HUES64 (cell line): ENCODE measurements at regions not wholly inside any gene's neighbourhood (a gene's known extent, or its start where the extent isn't known, plus 50 kb on each side); places are given as distances from the start of the nearest gene placed in this dataset.

Experiments
- H3K27ac ChIP-seq: 2 replicates; pipeline ENCODE4 v1.7.0; 2013; ENCODE audit warnings: low read depth, low read length, inconsistent platforms
- H3K27me3 ChIP-seq: 2 replicates; pipeline ENCODE4 v1.6.1; 2013; ENCODE audit warnings: mild to moderate bottlenecking, low read length; ENCODE audit not compliant: insufficient read depth
- H3K36me3 ChIP-seq: 2 replicates; pipeline ENCODE4 v1.6.1; 2013; ENCODE audit warnings: mild to moderate bottlenecking, low read length; ENCODE audit not compliant: insufficient read depth
- H3K4me1 ChIP-seq: 2 replicates; pipeline ENCODE4 v1.6.1; 2013; ENCODE audit warnings: mild to moderate bottlenecking, low read length, moderate library complexity; ENCODE audit not compliant: insufficient read depth
- H3K4me3 ChIP-seq: 2 replicates; pipeline ENCODE4 v1.5.1; 2013; ENCODE audit warnings: mild to moderate bottlenecking, low read length, moderate library complexity
- H3K9ac ChIP-seq: 2 replicates; pipeline ENCODE4 v1.6.1; 2013; ENCODE audit warnings: mild to moderate bottlenecking, low read depth, low read length
- H3K9me3 ChIP-seq: 2 replicates; pipeline ENCODE4 v1.6.1; 2013; ENCODE audit warnings: low read depth, low read length; ENCODE audit not compliant: insufficient read depth
- WGBS: fragments of 150-250, 120-280 bp; methylation state at CpG from one replicate; pipeline ENCODE4 v1.1.7; 2013; ENCODE audit warnings: missing lambda C conversion rate; 5-methylcytosine and 5-hydroxymethylcytosine counted together

- no peak overlapping the region for H3K4me3 ChIP-seq
- H3K9ac ChIP-seq = no peak overlapping the region
- H3K9me3 ChIP-seq = no peaks in the 10 kb centered on the region
- WGBS = 95% methylated on average over 3 of the region's 4 CpGs
- no peaks in the 10 kb centered on the region for H3K4me1 ChIP-seq
- no peaks in the 10 kb centered on the region for H3K27me3 ChIP-seq
- no peak overlapping the region for H3K27ac ChIP-seq
- no peaks in the 10 kb centered on the region for H3K36me3 ChIP-seq
These were observed 168.0 kb upstream of the FRMD4B start for GRCh38 chr3:69553888-69554287.

DNA sequence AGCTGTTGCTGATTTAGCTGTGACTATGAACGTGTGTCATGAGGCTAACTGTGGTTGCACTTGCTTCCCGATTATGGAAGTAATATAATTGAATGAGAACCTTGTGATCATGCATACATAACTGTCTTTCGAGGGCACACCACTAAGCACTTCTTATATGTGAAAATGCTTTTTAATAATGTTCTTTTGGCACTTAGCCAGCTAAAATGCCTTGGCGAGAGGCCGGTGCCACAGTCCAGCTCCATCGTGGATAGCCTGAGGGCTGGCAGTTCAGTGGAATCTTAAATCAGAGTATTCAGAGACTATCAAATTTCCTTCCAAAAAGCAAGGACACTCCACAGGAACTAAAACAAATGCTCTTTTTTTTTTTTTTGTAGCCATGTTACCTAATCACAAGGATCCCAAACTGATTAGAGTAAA lies 161.6 kb upstream of the FRMD4B start:
- Histone ChIP-seq H3K27me3 (peaks cover 28% of the 10 kb centered on the region), H3K9me3 (no peaks in the 10 kb centered on the region)
- 92% methylated on average over 6 of the region's 6 CpGs for WGBS

GRCh38 chr3:69542805-69543429 lies 157.0 kb upstream of the FRMD4B start:
- 0 out of 2 replicates have a peak overlapping the region, but pooled peaks have one; percentile 9 for H3K9ac ChIP-seq
- no peak overlapping the region for H3K27ac ChIP-seq
- 8% methylated on average over 18 of the region's 19 CpGs for WGBS
- H3K9me3 ChIP-seq = no peaks in the 10 kb centered on the region
- H3K4me3 ChIP-seq = peak overlapping the region; percentile 80
- H3K27me3 ChIP-seq = peaks cover 61% of the 10 kb centered on the region
- H3K4me1 ChIP-seq = peaks cover 8% of the 10 kb centered on the region
- H3K36me3 ChIP-seq = no peaks in the 10 kb centered on the region

More for the DNA sequence above, 161.6 kb upstream of the FRMD4B start:
- no peaks in the 10 kb centered on the region for H3K36me3 ChIP-seq
- H3K4me1 ChIP-seq = no peaks in the 10 kb centered on the region; the same call in none of the 2 replicates
- H3K27ac ChIP-seq = no peak overlapping the region
- H3K4me3 ChIP-seq = no peak overlapping the region
- no peak overlapping the region for H3K9ac ChIP-seq

GRCh38 chr3:69542089-69542804 lies 156.4 kb upstream of the FRMD4B start:
- Histone ChIP-seq H3K27ac (no peak overlapping the region), H3K27me3 (peaks cover 61% of the 10 kb centered on the region), H3K4me1 (peaks cover 8% of the 10 kb centered on the region), H3K9me3 (no peaks in the 10 kb centered on the region), H3K4me3 (peak overlapping the region; percentile 80), H3K9ac (peak overlapping the region; percentile 63), H3K36me3 (no peaks in the 10 kb centered on the region)
- WGBS = under 1% methylated on average over 75 of the region's 75 CpGs

- peak overlapping the region; percentile 80 for H3K4me3 ChIP-seq
- no peaks in the 10 kb centered on the region for H3K9me3 ChIP-seq
- H3K27ac ChIP-seq = no peak overlapping the region
- peak overlapping the region; percentile 63 for H3K9ac ChIP-seq
- WGBS = under 1% methylated on average over 28 of the region's 28 CpGs
- no peaks in the 10 kb centered on the region for H3K36me3 ChIP-seq
- H3K27me3 ChIP-seq = peaks cover 61% of the 10 kb centered on the region
- peaks cover 8% of the 10 kb centered on the region for H3K4me1 ChIP-seq
These were observed 155.8 kb upstream of the FRMD4B start for GRCh38 chr3:69541711-69542088.

GRCh38 chr3:69540706-69541581 lies 155.1 kb upstream of the FRMD4B start:
- peaks cover 8% of the 10 kb centered on the region for H3K4me1 ChIP-seq
- H3K27ac ChIP-seq = no peak overlapping the region
- 45% methylated on average over 23 of the region's 24 CpGs for WGBS
- H3K36me3 ChIP-seq = no peaks in the 10 kb centered on the region
- H3K4me3 ChIP-seq = peak overlapping the region; percentile 80
- peaks cover 59% of the 10 kb centered on the region for H3K27me3 ChIP-seq
- H3K9me3 ChIP-seq = no peaks in the 10 kb centered on the region
- 0 out of 2 replicates have a peak overlapping the region, but pooled peaks have one; percentile 63 for H3K9ac ChIP-seq

- no peaks in the 10 kb centered on the region for H3K9me3 ChIP-seq
These were observed 153.2 kb upstream of the FRMD4B start for GRCh38 chr3:69539134-69539533.

DNA sequence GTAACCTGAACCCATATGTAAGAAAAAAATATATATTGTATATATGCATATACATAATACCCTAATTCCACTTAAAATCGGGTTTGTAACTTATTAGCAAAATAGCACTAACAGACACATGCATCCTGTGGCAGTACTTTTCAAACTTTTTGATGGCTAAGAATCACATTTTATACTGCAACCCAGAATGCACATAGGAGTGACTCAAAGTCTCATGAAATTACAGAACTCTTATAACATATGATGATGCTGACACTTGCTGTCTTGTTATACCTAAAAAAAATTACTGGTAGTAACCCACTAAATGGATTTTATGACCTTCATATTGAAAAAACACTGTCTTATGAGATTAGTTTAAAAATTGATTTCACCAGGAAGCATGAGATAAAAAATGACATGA lies 152.4 kb upstream of the FRMD4B start:
- H3K9me3 ChIP-seq = no peaks in the 10 kb centered on the region
- peaks cover 41% of the 10 kb centered on the region for H3K27me3 ChIP-seq
- H3K27ac ChIP-seq = no peak overlapping the region
- WGBS = 94% methylated on average over 1 of the region's 1 CpG
- no peak overlapping the region for H3K9ac ChIP-seq
- H3K4me1 ChIP-seq = peaks cover 8% of the 10 kb centered on the region
- no peak overlapping the region for H3K4me3 ChIP-seq
- no peaks in the 10 kb centered on the region for H3K36me3 ChIP-seq

More at GRCh38 chr3:69539134-69539533, 153.2 kb upstream of the FRMD4B start:
- Histone ChIP-seq H3K4me3 (no peak overlapping the region), H3K27ac (no peak overlapping the region), H3K4me1 (peaks cover 8% of the 10 kb centered on the region), H3K27me3 (peaks cover 49% of the 10 kb centered on the region), H3K9ac (no peak overlapping the region), H3K36me3 (no peaks in the 10 kb centered on the region)
- 22% methylated on average over 2 of the region's 2 CpGs for WGBS

DNA sequence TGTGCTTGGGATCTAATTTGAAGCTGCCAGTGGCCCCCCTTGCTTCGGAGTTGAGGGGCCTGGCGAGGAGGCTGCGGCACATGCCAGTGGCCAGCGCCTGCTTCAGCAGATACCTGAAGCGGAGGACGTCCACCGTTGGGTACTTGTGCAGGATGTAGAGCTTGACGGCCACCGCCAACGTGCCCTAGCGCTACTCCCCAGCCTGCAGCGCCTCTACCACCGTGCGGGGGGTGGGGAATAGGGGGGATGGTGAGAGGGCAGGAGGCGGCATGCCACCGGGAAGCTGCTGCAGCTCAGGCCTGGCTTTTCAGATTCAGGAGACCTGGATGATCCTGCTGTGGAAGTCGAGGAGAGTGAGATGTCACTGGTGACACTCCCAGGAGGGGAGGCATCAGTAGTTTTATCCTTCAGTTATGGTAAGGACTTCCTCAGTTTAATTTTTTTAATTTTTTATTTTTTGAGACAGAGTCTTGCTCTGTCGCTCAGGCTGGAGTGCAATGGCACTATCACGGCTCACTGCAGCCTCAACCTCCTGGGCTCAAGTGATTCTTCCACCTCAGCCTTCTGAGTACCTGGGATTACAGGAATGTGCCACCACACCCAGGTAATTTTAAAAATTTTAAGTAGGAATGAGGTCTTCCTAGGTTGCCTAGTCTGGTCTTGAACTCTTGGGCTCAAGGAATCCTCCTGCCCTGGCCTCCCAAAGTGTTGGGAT lies 150.6 kb upstream of the FRMD4B start:
- Histone ChIP-seq H3K9me3 (no peaks in the 10 kb centered on the region), H3K9ac (no peak overlapping the region), H3K4me1 (peaks cover 6% of the 10 kb centered on the region; the same call in 1 of the 2 replicates), H3K4me3 (no peak overlapping the region), H3K27ac (no peak overlapping the region), H3K27me3 (peaks cover 23% of the 10 kb centered on the region), H3K36me3 (no peaks in the 10 kb centered on the region)
- 83% methylated on average over 19 of the region's 19 CpGs for WGBS

GRCh38 chr3:69535613-69536012 lies 149.7 kb upstream of the FRMD4B start:
- Histone ChIP-seq H3K27me3 (peaks cover 14% of the 10 kb centered on the region), H3K9me3 (no peaks in the 10 kb centered on the region), H3K4me1 (no peaks in the 10 kb centered on the region), H3K9ac (no peak overlapping the region), H3K36me3 (no peaks in the 10 kb centered on the region), H3K4me3 (no peak overlapping the region), H3K27ac (no peak overlapping the region)
- WGBS = 93% methylated on average over 9 of the region's 9 CpGs
